ENCODE measurements at regions not wholly inside any gene's neighbourhood (a gene's known extent, or its start where the extent isn't known, plus 50 kb on each side); places are given as distances from the start of the nearest gene placed in this dataset.

DNA sequence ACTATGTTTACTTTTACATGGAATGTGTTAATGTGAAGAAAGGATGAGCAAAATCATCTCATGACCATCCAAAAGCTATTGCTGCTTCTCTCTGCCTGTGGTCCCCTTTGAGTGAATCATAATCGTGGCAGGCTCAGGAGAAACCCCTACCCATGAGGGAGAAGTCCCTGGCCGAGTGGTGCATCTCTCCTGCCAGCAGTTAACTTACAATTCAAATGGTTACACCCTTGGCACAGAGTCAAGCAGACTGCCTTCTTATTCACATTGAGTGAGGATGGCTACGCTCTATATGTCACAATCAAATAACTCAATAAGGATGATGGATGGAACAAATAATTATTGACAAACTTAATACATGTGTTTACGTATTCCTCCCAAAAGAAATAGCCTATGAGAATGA is 179.1 kb downstream of the FGF1 start:
- no peak for TF ChIP-seq POLR2A (IDR thresholded peaks at IDR 0.05; ENCODE audit: low read length)
- no peak for TF ChIP-seq GATA1 (IDR thresholded peaks at IDR 0.05; ENCODE audit: low read depth, low read length)

Measured in erythroblast (primary cell).